Endothelial cell of umbilical vein (primary cell): ENCODE measurements at regions not wholly inside any gene's neighbourhood (a gene's known extent, or its start where the extent isn't known, plus 50 kb on each side); places are given as distances from the start of the nearest gene placed in this dataset.
A peak's percentile ranks its signal among the peaks of the same experiment; 100 is the strongest.

Experiments
- BruUV-seq: library from RNA; stranded (reverse); fragments of 400-500 nt; replicated peaks from 2 replicates; lab custom pipeline; 2021; lab: Mats Ljungman, UMichigan
- CTCF ChIA-PET: fragments of 300-600, 350-600 bp; sonication (Branson Sonifier 250); formaldehyde crosslinking; loops from one replicate; lab custom pipeline; 2021; ENCODE audit warnings: antibody characterized with exemption, inconsistent platforms; lab: Charles Lee
- POLR2A ChIA-PET: fragments of 300-600, 350-600 bp; sonication (Branson Sonifier 250); formaldehyde crosslinking; loops from one replicate; lab custom pipeline; 2021; ENCODE audit warnings: antibody characterized with exemption, inconsistent platforms; lab: Charles Lee
- DNase-seq: peaks from one replicate; pipeline ENCODE4 v3.0.0-alpha.2; 2011; ENCODE audit warnings: low read depth, low spot score
- FAIRE-seq: peaks from 2 replicates; lab custom pipeline; 2011; peaks lifted over from hg19 to GRCh38; lab: Jason Lieb, UNC
- H2AFZ ChIP-seq: 2 replicates; pipeline ENCODE4 v1.6.0; 2012; ENCODE audit warnings: low read depth, low read length, control low read depth, inconsistent platforms
- H3K27ac ChIP-seq: 2 replicates; pipeline ENCODE4 v1.5.1; 2011; ENCODE audit warnings: low read depth, mild to moderate bottlenecking, control low read depth, low read length, moderate library complexity; ENCODE audit not compliant: insufficient read depth
- H3K27me3 ChIP-seq, 2 experiments: 2 replicates each; pipeline versions ENCODE4 v1.6.0 to v1.6.1; 2011; ENCODE audit warnings: low read length in 2 of 2, mixed read lengths in 1 of 2; ENCODE audit not compliant: control insufficient read depth in 2 of 2, insufficient read depth in 2 of 2
- H3K36me3 ChIP-seq, 2 experiments: 2 replicates in 1 of 2; 3 replicates in 1 of 2; pipeline ENCODE4 v1.5.1; 2011; ENCODE audit warnings: low read length in 2 of 2, mild to moderate bottlenecking in 1 of 2, moderate library complexity in 1 of 2; ENCODE audit not compliant: control insufficient read depth in 2 of 2, insufficient read depth in 2 of 2; ENCODE audit errors: extremely low read depth in 1 of 2
- H3K4me1 ChIP-seq: 3 replicates; pipeline ENCODE4 v1.5.1; 2011; ENCODE audit warnings: mild to moderate bottlenecking, low read length; ENCODE audit not compliant: control insufficient read depth, insufficient read depth; ENCODE audit errors: extremely low read depth
- H3K4me2 ChIP-seq: 2 replicates; pipeline ENCODE4 v1.6.1; 2011; ENCODE audit warnings: low read length, control low read depth, mixed read lengths; ENCODE audit not compliant: insufficient read depth
- H3K4me3 ChIP-seq, 3 experiments: fragments of 200-600 bp in 1 of 3; sonication (generic), shearing (Covaris generic) in 1 of 3; replicated peaks in 1 of 3; 2 replicates each; pipeline ENCODE4 v1.5.1; 2011 to 2016; ENCODE audit warnings: control low read depth in 3 of 3, low read length in 3 of 3, mild to moderate bottlenecking in 2 of 3, inconsistent platforms in 1 of 3, low read depth in 1 of 3, moderate library complexity in 1 of 3; ENCODE audit not compliant: insufficient read depth in 1 of 3
- H3K79me2 ChIP-seq: 2 replicates; pipeline ENCODE4 v1.6.0; 2012; ENCODE audit warnings: low read length, inconsistent platforms; ENCODE audit not compliant: control insufficient read depth, insufficient read depth
- H3K9ac ChIP-seq: replicated peaks from 2 replicates; pipeline ENCODE3; 2011; ENCODE audit warnings: low read length, control low read depth; ENCODE audit not compliant: insufficient read depth; ENCODE audit errors: extremely low read depth
- H3K9me1 ChIP-seq: replicated peaks from 3 replicates; pipeline ENCODE4 v1.6.0; 2011; ENCODE audit warnings: mild to moderate bottlenecking, low read length; ENCODE audit not compliant: control insufficient read depth, insufficient read depth; ENCODE audit errors: extremely low read depth
- H3K9me3 ChIP-seq: replicated peaks from 2 replicates; pipeline ENCODE4 v1.5.1; 2012; ENCODE audit warnings: low read length, inconsistent platforms; ENCODE audit not compliant: control insufficient read depth, insufficient read depth
- H4K20me1 ChIP-seq: replicated peaks from 2 replicates; pipeline ENCODE3; 2011; ENCODE audit warnings: mild to moderate bottlenecking, low read length; ENCODE audit not compliant: control insufficient read depth, insufficient read depth; ENCODE audit errors: extremely low read depth
- CTCF ChIP-seq, 2 donors: IDR thresholded peaks; 1 replicate in 1 of 2; 2 replicates in 1 of 2; pipeline ENCODE4 v1.5.1; 2011; ENCODE audit warnings: low read length in 2 of 2, mild to moderate bottlenecking in 2 of 2, moderate library complexity in 2 of 2, control low read depth in 1 of 2, inconsistent platforms in 1 of 2, low read depth in 1 of 2; ENCODE audit not compliant: insufficient read depth in 1 of 2; ENCODE audit errors: extremely low read depth in 1 of 2
- EZH2 ChIP-seq: IDR thresholded peaks from 2 replicates; pipeline ENCODE4 v1.6.1; 2012; ENCODE audit warnings: borderline replicate concordance, low read depth, mild to moderate bottlenecking, moderate library complexity, low read length, inconsistent platforms; ENCODE audit not compliant: severe bottlenecking
- FOS ChIP-seq: IDR thresholded peaks from 2 replicates; pipeline ENCODE4 v1.6.1; 2011; ENCODE audit warnings: mild to moderate bottlenecking, low read length, moderate library complexity, borderline replicate concordance; ENCODE audit not compliant: insufficient read depth
- GATA2 ChIP-seq: IDR thresholded peaks from 2 replicates; pipeline ENCODE4 v1.7.0; 2011; ENCODE audit warnings: low read depth, mild to moderate bottlenecking, moderate library complexity, mixed read lengths, low read length; ENCODE audit not compliant: insufficient read length, insufficient read depth
- JUN ChIP-seq: IDR thresholded peaks from 2 replicates; pipeline ENCODE4 v1.6.1; 2011; ENCODE audit warnings: borderline replicate concordance, low read depth; ENCODE audit not compliant: insufficient read length, insufficient read depth
- MYC ChIP-seq: IDR thresholded peaks from one replicate; pipeline ENCODE4 v1.6.1; 2011; ENCODE audit warnings: mild to moderate bottlenecking, low read depth, low read length
- POLR2A ChIP-seq: IDR thresholded peaks from 2 replicates; pipeline ENCODE4 v1.6.1; 2012; ENCODE audit warnings: low read depth, mild to moderate bottlenecking, control low read depth, low read length
- POLR2AphosphoS5 ChIP-seq: IDR thresholded peaks from 2 replicates; pipeline ENCODE4 v1.6.1; 2012; ENCODE audit warnings: low read depth, mild to moderate bottlenecking, control low read depth, low read length, moderate library complexity; ENCODE audit not compliant: insufficient read depth
- dilution Hi-C: fragments of 300-500 bp; cut with MboI; formaldehyde crosslinking; loops from one replicate; pipeline ENCODE4 v1.15.0; 2019; ENCODE audit warnings: low sequenced_read_pairs; ENCODE audit not compliant: extremely low pct_ligation_motif_present
- intact Hi-C: fragments of 100-400 bp; cut with micrococcal nuclease; formaldehyde crosslinking; loops from one replicate; pipeline ENCODE4 v1.10.0; 2022
- TF ChIP-seq, protein P1 (sequence below): IDR thresholded peaks from 2 replicates; pipeline ENCODE4 v1.6.1; 2011; ENCODE audit not compliant: insufficient read depth, insufficient read length

GRCh38 chr16:72602499-72602898 lies 430.5 kb upstream of the PMFBP1 start:
- Histone ChIP-seq H3K4me1 (no peaks in the 10 kb centered on the region), H3K36me3 (no peaks in the 10 kb centered on the region), H3K4me2 (no peak overlapping the region), H3K9me3 (no peaks in the 10 kb centered on the region), H3K27me3 (no peaks in the 10 kb centered on the region), H3K79me2 (no peaks in the 10 kb centered on the region), H3K27ac (no peak overlapping the region), H2AFZ (no peak overlapping the region), H3K9ac (no peak overlapping the region), H3K4me3 (no peak overlapping the region), H3K9me1 (no peaks in the 10 kb centered on the region), H4K20me1 (no peaks in the 10 kb centered on the region)
- CTCF ChIA-PET: no interaction called here
- no peak for TF ChIP-seq FOS
- TF ChIP-seq POLR2AphosphoS5: no peak
- TF ChIP-seq, protein P1, sequence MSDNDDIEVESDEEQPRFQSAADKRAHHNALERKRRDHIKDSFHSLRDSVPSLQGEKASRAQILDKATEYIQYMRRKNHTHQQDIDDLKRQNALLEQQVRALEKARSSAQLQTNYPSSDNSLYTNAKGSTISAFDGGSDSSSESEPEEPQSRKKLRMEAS: no peak
- no peak for TF ChIP-seq CTCF (IDR thresholded peaks at IDR 0.05; ENCODE audit: extremely low read depth in 1 of 2, insufficient read depth in 1 of 2, low read depth in 1 of 2, low read length in 2 of 2)
- TF ChIP-seq GATA2: no peak
- no peak for TF ChIP-seq MYC
- TF ChIP-seq POLR2A: no peak
- TF ChIP-seq EZH2: no peak
- TF ChIP-seq JUN: no peak
- POLR2A ChIA-PET: no interaction called here
- peak; percentile 66 for FAIRE-seq
- intact Hi-C loops (no loop called here), dilution Hi-C loops (no loop called here)
- no TSS peak for BruUV-seq
- DNase-seq: no peak
